ENCODE measurements at regions not wholly inside any gene's neighbourhood (a gene's known extent, or its start where the extent isn't known, plus 50 kb on each side); places are given as distances from the start of the nearest gene placed in this dataset.
"Not testable (repeated sequence)": the region's sequence is repeated elsewhere in the genome, so short reads cannot be mapped to it uniquely, and the experiment has no call there.

GRCh38 chr18:65671621-65672415, 79.0 kb upstream of the CDH7 start:
- H3K36me3 Mint-ChIP-seq = no peaks in the 10 kb centered on the region
- no peaks in the 10 kb centered on the region for H3K27me3 Mint-ChIP-seq
- no peak for DNase-seq
- H3K4me3 Mint-ChIP-seq = no peak overlapping the region
- ChIA-PET POLR2A (no interaction called here), CTCF (no interaction called here)
- no peak overlapping the region for H3K27ac Mint-ChIP-seq
- intact Hi-C loops (cut with micrococcal nuclease) = no loop called here
- H3K9me3 Mint-ChIP-seq = peaks cover 13% of the 10 kb centered on the region
- H3K4me1 Mint-ChIP-seq (ENCODE audit: low read depth) = no peaks in the 10 kb centered on the region

GRCh38 chr18:65670145-65670544, 80.7 kb upstream of the CDH7 start:
- H3K9me3 Mint-ChIP-seq = peaks cover 13% of the 10 kb centered on the region
- POLR2A ChIA-PET; CTCF ChIA-PET; DNase-seq; intact Hi-C loops (cut with micrococcal nuclease); H3K4me3 Mint-ChIP-seq; H3K27ac Mint-ChIP-seq; H3K27me3 Mint-ChIP-seq; H3K4me1 Mint-ChIP-seq (ENCODE audit: low read depth); H3K36me3 Mint-ChIP-seq: not testable (repeated sequence)

GRCh38 chr18:65661391-65661790, 89.4 kb upstream of the CDH7 start:
- POLR2A ChIA-PET = no interaction called here
- H3K36me3 Mint-ChIP-seq = no peaks in the 10 kb centered on the region
- CTCF ChIA-PET = no interaction called here
- H3K4me3 Mint-ChIP-seq = no peak overlapping the region
- no peaks in the 10 kb centered on the region for H3K4me1 Mint-ChIP-seq (ENCODE audit: low read depth)
- H3K9me3 Mint-ChIP-seq = peaks cover 18% of the 10 kb centered on the region
- DNase-seq = no peak
- H3K27ac Mint-ChIP-seq = no peak overlapping the region
- intact Hi-C loops (cut with micrococcal nuclease) = no loop called here
- H3K27me3 Mint-ChIP-seq = no peaks in the 10 kb centered on the region

- ChIA-PET POLR2A (no interaction called here), CTCF (no interaction called here)
- no peak for DNase-seq
- H3K27me3 Mint-ChIP-seq = no peaks in the 10 kb centered on the region
- no peaks in the 10 kb centered on the region for H3K36me3 Mint-ChIP-seq
- H3K4me1 Mint-ChIP-seq (ENCODE audit: low read depth) = no peaks in the 10 kb centered on the region
- H3K9me3 Mint-ChIP-seq = peaks cover 18% of the 10 kb centered on the region
- intact Hi-C loops (cut with micrococcal nuclease) = no loop called here
- no peak overlapping the region for H3K27ac Mint-ChIP-seq
- no peak overlapping the region for H3K4me3 Mint-ChIP-seq
These were observed 90.9 kb upstream of the CDH7 start for GRCh38 chr18:65659912-65660311.

GRCh38 chr18:65659312-65659711, 91.5 kb upstream of the CDH7 start:
- Mint-ChIP-seq H3K27me3 (no peaks in the 10 kb centered on the region), H3K4me3 (no peak overlapping the region), H3K9me3 (peaks cover 18% of the 10 kb centered on the region), H3K27ac (no peak overlapping the region), H3K36me3 (no peaks in the 10 kb centered on the region), H3K4me1 (ENCODE audit: low read depth) (no peaks in the 10 kb centered on the region)
- no peak for DNase-seq
- intact Hi-C loops (cut with micrococcal nuclease) = no loop called here
- POLR2A ChIA-PET = no interaction called here
- CTCF ChIA-PET = no interaction called here

GRCh38 chr18:65651192-65651591, 99.6 kb upstream of the CDH7 start:
- H3K36me3 Mint-ChIP-seq = no peaks in the 10 kb centered on the region
- peaks cover 5% of the 10 kb centered on the region for H3K9me3 Mint-ChIP-seq
- H3K27me3 Mint-ChIP-seq = no peaks in the 10 kb centered on the region
- no peak overlapping the region for H3K27ac Mint-ChIP-seq
- CTCF ChIA-PET = no interaction called here
- no peak for DNase-seq
- no peaks in the 10 kb centered on the region for H3K4me1 Mint-ChIP-seq (ENCODE audit: low read depth)
- POLR2A ChIA-PET = no interaction called here
- intact Hi-C loops (cut with micrococcal nuclease) = no loop called here
- no peak overlapping the region for H3K4me3 Mint-ChIP-seq

- Mint-ChIP-seq H3K4me1 (ENCODE audit: low read depth) (no peaks in the 10 kb centered on the region), H3K4me3 (no peak overlapping the region), H3K36me3 (no peaks in the 10 kb centered on the region), H3K27me3 (no peaks in the 10 kb centered on the region), H3K27ac (no peak overlapping the region), H3K9me3 (peaks cover 12% of the 10 kb centered on the region)
- intact Hi-C loops (cut with micrococcal nuclease) = no loop called here
- ChIA-PET POLR2A (no interaction called here), CTCF (interaction anchor here (0.6 kb wide), 1 partner anchor 49 kb away, joined by 3 read pairs; no protein-coding TSS in a partner anchor)
- no peak for DNase-seq
These were observed 118.6 kb upstream of the CDH7 start for GRCh38 chr18:65632236-65632635.

- POLR2A ChIA-PET = no interaction called here
- H3K9me3 Mint-ChIP-seq = peaks cover 15% of the 10 kb centered on the region
- H3K4me1 Mint-ChIP-seq (ENCODE audit: low read depth) = no peaks in the 10 kb centered on the region
- CTCF ChIA-PET = interaction anchor here (0.6 kb wide), 1 partner anchor 50 kb away, joined by 3 read pairs; no protein-coding TSS in a partner anchor
- H3K36me3 Mint-ChIP-seq = no peaks in the 10 kb centered on the region
- no peak overlapping the region for H3K4me3 Mint-ChIP-seq
- H3K27me3 Mint-ChIP-seq = no peaks in the 10 kb centered on the region
- no peak overlapping the region for H3K27ac Mint-ChIP-seq
- intact Hi-C loops (cut with micrococcal nuclease) = no loop called here
- DNase-seq = no peak
These were observed 119.0 kb upstream of the CDH7 start for GRCh38 chr18:65631766-65632165.

GRCh38 chr18:65628390-65628789, 122.4 kb upstream of the CDH7 start:
- no peaks in the 10 kb centered on the region for H3K4me1 Mint-ChIP-seq (ENCODE audit: low read depth)
- POLR2A ChIA-PET = no interaction called here
- H3K27ac Mint-ChIP-seq = no peak overlapping the region
- H3K4me3 Mint-ChIP-seq = no peak overlapping the region
- intact Hi-C loops (cut with micrococcal nuclease) = no loop called here
- H3K36me3 Mint-ChIP-seq = no peaks in the 10 kb centered on the region
- no peaks in the 10 kb centered on the region for H3K27me3 Mint-ChIP-seq
- no peak for DNase-seq
- CTCF ChIA-PET = interaction anchor here (0.6 kb wide), 1 partner anchor 26 kb away, joined by 4 read pairs; no protein-coding TSS in a partner anchor
- H3K9me3 Mint-ChIP-seq = peaks cover 12% of the 10 kb centered on the region

- H3K27me3 Mint-ChIP-seq = no peaks in the 10 kb centered on the region
- no peak for DNase-seq
- H3K4me3 Mint-ChIP-seq = no peak overlapping the region
- POLR2A ChIA-PET = no interaction called here
- intact Hi-C loops (cut with micrococcal nuclease) = no loop called here
- CTCF ChIA-PET = no interaction called here
- H3K27ac Mint-ChIP-seq = no peak overlapping the region
- no peaks in the 10 kb centered on the region for H3K36me3 Mint-ChIP-seq
- H3K4me1 Mint-ChIP-seq (ENCODE audit: low read depth) = no peaks in the 10 kb centered on the region
- H3K9me3 Mint-ChIP-seq = peaks cover 10% of the 10 kb centered on the region
These were observed 127.1 kb upstream of the CDH7 start for GRCh38 chr18:65623676-65624075.

GRCh38 chr18:65622436-65622835, 128.4 kb upstream of the CDH7 start:
- no peak overlapping the region for H3K4me3 Mint-ChIP-seq
- no peaks in the 10 kb centered on the region for H3K4me1 Mint-ChIP-seq (ENCODE audit: low read depth)
- no peak for DNase-seq
- intact Hi-C loops (cut with micrococcal nuclease) = no loop called here
- POLR2A ChIA-PET = no interaction called here
- CTCF ChIA-PET = no interaction called here
- no peaks in the 10 kb centered on the region for H3K36me3 Mint-ChIP-seq
- no peak overlapping the region for H3K27ac Mint-ChIP-seq
- no peaks in the 10 kb centered on the region for H3K27me3 Mint-ChIP-seq
- H3K9me3 Mint-ChIP-seq = peaks cover 5% of the 10 kb centered on the region

GRCh38 chr18:65620076-65620696, 130.6 kb upstream of the CDH7 start:
- H3K4me1 Mint-ChIP-seq (ENCODE audit: low read depth) = no peaks in the 10 kb centered on the region
- H3K27ac Mint-ChIP-seq = no peak overlapping the region
- H3K9me3 Mint-ChIP-seq = peaks cover 7% of the 10 kb centered on the region
- H3K36me3 Mint-ChIP-seq = no peaks in the 10 kb centered on the region
- no peak overlapping the region for H3K4me3 Mint-ChIP-seq
- ChIA-PET CTCF (no interaction called here), POLR2A (no interaction called here)
- intact Hi-C loops (cut with micrococcal nuclease) = no loop called here
- DNase-seq = no peak
- no peaks in the 10 kb centered on the region for H3K27me3 Mint-ChIP-seq

- H3K9me3 Mint-ChIP-seq = peaks cover 12% of the 10 kb centered on the region
- POLR2A ChIA-PET = no interaction called here
- intact Hi-C loops (cut with micrococcal nuclease) = no loop called here
These were observed 139.9 kb upstream of the CDH7 start for GRCh38 chr18:65610939-65611338.

More at GRCh38 chr18:65610939-65611338, 139.9 kb upstream of the CDH7 start:
- Mint-ChIP-seq H3K27ac (no peak overlapping the region), H3K4me1 (ENCODE audit: low read depth) (no peaks in the 10 kb centered on the region), H3K36me3 (no peaks in the 10 kb centered on the region), H3K4me3 (no peak overlapping the region), H3K27me3 (no peaks in the 10 kb centered on the region)
- no peak for DNase-seq
- CTCF ChIA-PET = interaction anchor here (0.6 kb wide), 1 partner anchor 793 kb away, joined by 3 read pairs; no protein-coding TSS in a partner anchor
